ENCODE measurements at regions not wholly inside any gene's neighbourhood (a gene's known extent, or its start where the extent isn't known, plus 50 kb on each side); places are given as distances from the start of the nearest gene placed in this dataset.

DNA sequence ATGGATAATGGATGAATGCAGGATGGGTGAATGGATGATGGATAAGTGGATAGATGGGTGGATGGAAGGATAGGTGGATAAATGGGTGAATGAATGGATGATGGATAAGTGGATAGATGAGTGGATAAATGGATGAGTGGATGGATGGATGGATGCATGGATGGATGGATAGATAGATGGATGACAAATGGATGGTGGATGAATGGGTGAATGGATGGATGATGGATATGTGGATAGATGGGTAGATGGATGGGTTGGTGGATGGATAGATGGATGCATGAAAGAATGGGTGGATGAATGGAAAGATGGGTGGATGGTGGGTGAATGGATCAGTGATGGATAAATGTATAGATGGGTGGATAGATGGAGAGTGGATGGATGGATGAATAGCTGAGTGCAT is 564.8 kb downstream of the MIAT start:
- TF ChIP-seq, protein P1, sequence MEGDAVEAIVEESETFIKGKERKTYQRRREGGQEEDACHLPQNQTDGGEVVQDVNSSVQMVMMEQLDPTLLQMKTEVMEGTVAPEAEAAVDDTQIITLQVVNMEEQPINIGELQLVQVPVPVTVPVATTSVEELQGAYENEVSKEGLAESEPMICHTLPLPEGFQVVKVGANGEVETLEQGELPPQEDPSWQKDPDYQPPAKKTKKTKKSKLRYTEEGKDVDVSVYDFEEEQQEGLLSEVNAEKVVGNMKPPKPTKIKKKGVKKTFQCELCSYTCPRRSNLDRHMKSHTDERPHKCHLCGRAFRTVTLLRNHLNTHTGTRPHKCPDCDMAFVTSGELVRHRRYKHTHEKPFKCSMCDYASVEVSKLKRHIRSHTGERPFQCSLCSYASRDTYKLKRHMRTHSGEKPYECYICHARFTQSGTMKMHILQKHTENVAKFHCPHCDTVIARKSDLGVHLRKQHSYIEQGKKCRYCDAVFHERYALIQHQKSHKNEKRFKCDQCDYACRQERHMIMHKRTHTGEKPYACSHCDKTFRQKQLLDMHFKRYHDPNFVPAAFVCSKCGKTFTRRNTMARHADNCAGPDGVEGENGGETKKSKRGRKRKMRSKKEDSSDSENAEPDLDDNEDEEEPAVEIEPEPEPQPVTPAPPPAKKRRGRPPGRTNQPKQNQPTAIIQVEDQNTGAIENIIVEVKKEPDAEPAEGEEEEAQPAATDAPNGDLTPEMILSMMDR (IDR thresholded peaks at IDR 0.05) = no peak
- TF ChIP-seq EP300 (IDR thresholded peaks at IDR 0.05) (no peak), POLR2AphosphoS5 (IDR thresholded peaks at IDR 0.05) (no peak)

Data from suprapubic skin (tissue), 4 donors.